ENCODE measurements at regions not wholly inside any gene's neighbourhood (a gene's known extent, or its start where the extent isn't known, plus 50 kb on each side); places are given as distances from the start of the nearest gene placed in this dataset.

DNA sequence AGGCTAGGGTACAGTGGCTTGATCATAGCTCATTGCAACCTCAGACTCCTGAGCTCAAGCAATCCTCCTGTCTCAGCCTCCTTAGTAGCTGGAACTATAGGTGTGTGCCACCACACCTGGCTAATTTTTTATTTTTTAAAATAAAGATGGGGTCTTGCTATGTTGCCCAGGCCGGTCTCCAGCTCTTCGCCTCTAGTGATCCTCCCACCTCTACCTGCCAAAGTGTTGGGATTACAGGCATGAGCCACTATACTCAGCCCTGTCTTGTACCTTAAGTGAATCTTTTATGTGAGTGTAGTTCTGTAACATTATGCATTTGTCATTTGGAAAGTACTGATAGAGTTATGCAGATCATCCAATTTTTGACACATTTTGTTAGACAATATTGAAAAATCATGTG lies 66.9 kb upstream of the C15orf39 start:
- DNase-seq (ENCODE audit: low read depth) = no peak

DNA sequence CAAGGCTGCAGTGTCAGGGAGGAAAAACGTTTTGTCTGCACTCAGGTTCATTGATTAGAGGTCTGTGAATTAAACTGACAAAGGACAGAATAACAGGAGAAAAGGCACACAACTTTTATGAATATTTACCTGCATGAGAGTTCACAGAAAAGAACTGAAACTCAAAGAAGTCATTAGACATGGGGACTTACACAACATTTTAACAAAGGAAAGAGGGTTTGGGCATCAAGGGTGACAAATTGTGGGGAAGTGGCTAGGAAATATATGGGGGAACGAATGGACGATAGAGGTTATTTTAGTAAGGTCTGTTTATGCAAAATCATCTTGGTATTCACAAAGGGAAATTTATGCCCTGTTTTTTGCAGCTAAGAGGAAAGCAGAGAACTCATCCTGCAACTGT lies 65.6 kb upstream of the C15orf39 start:
- no peak for DNase-seq (ENCODE audit: low read depth)

DNA sequence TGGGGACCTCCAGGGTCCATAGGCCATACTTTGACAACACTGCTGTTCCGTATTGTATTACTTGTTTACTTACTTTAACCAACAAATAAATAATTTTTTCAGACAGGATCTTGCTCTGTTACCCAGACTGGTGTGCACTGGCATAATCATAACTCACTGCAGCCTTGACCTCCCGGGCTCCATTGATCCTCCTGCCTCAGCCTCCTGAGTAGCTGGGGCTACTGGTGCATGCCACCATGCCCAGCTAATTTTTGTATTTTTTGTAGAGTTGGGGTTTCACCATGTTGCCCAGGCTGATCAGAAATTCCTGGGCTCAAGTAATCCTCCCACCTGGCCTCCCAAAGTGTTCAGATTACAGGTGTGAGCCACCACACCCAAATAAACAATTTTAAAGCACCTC lies 64.9 kb upstream of the C15orf39 start:
- no peak for DNase-seq (ENCODE audit: low read depth)

DNA sequence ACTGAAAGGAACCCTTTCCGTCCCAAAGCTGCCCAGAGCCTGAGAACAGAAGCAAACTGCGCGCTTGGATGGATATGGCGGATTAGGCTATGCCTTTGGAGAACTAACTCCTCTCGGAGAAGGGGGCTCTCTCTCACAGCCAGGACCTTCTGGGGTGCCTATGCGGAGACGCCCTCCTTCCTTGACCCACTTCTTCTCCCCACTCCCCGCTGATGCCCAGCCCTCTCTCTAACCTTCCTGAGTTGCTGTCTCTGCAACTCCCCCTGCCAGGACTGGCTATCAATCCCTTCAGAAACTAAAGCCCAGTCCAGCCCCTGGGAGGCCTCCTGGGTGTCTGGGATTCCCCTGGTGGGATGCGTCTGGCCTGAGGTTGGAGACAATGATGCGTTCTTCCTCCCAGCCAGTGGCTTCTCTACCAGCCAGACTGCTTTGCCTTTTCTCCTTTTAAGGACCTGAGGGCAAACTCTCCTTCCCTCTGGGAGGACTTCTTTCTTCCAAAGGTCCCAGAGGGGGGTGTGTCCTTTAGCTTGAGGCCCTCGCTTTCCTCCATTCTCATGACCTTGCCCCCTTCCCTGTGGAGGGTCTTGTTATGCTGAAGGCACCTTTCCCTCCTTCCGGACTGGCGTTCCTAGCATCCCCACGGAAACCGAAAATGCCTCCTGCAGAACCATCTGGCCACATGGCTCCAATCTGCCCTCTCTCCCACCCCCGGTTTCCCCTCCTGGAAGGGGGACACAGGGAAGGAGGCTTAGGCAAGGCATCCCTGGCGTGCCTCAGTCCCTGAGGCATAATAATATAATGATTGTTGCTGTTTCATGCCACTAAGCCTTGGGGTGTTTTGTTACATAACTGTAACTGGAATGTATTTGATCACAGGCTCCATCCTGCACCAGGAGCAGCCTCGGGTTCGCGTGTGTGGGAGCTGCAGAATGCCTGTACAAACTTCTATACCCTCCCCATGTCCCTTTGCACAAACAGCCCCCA lies 63.4 kb upstream of the C15orf39 start:
- DNase-seq (ENCODE audit: low read depth) = no peak

DNA sequence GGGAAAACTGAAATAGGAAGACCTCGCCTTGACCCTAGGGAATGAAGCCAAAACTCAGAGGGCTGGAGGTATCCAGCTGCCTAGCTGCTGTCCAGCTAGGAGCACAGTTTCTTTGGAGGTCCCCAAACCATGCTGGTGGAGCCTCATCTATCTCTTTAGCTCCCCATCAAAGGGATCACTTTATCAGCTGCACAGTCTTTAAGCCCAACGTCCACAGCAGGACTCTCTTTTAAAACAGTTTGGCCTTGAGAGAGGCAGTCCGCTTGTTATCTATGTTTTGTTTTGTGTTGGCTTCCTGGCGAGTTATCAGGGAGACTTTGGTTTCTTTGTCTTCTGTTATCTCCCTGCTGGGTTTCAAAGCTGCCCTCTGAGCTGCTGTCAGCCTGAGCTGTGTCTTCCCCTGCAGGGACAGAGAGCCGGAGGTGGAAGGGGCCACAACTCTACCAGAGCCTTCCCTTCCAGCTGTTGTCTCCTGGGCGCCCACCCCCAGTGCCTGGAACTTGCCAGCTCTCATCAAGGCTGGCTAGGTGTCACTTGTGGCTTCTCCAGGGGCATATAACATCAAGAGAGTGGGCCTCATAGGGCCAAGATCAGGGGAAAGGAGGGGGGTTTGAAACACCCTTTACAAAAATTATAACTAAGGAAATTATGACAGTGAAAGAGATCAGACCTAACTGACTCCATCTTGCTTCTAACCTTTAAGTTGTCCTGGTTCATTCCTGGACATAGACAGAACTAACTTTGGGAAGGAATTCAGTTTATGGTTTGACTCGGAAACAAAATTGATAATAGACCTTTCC lies 61.4 kb upstream of the C15orf39 start:
- no peak for DNase-seq (ENCODE audit: low read depth)

DNA sequence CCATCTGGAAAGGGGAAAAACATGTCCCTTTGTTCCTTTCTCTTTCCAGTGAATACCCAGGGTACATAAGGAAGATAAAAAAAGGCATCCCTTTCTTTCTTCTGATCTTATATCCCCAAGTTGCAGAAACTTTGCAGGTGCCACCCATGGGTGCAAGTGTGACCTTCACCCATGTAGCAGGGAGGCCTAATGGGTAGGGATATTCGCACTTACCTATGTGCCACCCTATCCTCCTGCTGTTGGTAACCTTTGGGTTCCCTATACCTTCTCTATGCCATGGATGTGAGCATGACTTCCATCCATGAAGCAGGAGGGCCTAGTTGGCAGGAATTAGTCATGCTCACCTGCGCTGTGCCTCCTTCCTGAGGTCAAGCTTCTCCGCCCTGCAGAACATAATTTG lies 59.2 kb upstream of the C15orf39 start:
- DNase-seq (ENCODE audit: low read depth) = no peak

DNA sequence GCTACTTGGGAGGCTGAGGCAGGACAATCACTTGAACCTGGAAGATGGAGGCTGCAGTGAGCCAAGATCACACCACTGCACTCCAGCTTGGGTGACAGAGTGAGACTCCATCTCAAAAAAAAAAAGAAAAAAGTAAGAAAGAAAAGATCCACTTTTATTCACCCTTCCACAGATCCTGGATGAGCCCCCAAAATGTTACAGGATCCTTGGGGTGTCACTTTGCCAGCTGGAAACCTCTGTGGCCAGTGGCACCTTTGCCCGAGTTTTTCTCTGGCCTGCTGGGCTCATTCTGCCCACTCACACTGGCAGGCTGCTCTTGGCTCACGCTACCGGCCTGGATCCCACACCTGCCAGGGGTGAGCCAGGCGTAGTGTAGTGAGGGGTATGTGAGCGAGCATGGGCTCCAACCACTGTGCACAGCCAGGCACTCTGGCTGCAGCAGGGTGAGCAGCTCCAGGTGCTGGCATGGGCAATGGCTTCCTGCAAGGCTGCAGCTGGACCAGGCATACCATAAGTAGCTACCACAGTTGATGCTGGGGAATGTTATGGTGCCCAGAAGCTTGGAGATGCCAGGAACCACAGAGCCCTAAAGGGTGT lies 57.8 kb upstream of the C15orf39 start:
- DNase-seq (ENCODE audit: low read depth) = no peak

DNA sequence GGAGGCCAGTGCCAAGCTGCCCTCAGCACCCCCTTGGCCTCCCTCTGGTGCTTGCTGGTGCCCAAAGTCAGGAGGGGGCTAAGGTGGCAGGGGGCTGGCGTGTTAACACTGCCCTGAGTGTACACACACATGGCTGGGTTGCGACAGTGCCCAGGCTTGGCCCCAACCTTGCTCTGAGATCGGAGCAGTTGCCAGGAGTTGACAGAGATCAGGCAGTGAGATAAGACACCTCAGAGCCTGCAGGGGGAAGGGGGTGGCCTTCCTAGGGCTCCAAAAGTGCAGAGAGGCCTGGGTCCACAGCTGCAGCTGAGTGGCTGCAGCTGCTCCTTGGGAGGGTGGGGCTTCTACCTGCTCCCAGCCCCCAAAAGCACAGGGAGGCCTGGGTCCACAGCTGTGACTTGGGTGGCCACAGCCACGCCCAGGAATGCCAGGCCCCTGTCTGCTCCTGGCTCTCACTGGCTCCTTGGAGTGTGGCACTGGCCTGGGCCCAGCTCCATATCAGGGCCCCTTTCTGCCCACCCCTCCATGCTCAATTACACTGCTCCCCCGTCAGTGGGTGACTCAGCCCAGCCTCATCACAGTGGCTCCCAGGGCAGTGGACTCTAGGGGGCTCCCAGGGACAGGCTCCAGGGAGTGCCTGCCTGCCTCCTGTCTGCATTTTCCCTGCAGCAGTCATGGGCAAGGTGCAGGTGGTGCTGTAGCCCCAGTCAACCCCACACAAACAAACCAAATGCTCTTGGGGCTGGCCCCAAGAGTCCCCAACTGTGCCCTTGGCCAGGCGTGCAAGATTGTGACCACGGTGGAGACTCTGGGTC lies 56.4 kb upstream of the C15orf39 start:
- no peak for DNase-seq (ENCODE audit: low read depth)

DNA sequence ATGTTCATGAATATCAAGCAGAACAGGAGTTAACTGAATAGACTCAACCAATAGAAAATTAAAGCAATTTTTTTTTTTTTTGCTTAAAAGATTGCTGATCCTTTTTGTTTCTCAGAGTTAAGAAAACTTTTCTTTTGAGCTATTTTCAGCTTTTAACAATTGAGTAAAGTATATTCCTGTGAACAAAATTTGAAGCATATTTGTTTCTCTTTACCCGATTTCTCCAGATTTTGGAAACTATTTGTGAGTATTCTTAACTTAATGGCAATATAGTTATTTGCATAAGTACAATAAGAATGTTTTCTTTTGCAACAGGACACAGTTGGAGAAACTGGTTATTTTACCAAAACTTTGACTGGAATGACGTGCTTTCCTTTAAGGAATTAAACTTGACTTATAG lies 53.4 kb upstream of the C15orf39 start:
- DNase-seq (ENCODE audit: low read depth) = no peak

DNA sequence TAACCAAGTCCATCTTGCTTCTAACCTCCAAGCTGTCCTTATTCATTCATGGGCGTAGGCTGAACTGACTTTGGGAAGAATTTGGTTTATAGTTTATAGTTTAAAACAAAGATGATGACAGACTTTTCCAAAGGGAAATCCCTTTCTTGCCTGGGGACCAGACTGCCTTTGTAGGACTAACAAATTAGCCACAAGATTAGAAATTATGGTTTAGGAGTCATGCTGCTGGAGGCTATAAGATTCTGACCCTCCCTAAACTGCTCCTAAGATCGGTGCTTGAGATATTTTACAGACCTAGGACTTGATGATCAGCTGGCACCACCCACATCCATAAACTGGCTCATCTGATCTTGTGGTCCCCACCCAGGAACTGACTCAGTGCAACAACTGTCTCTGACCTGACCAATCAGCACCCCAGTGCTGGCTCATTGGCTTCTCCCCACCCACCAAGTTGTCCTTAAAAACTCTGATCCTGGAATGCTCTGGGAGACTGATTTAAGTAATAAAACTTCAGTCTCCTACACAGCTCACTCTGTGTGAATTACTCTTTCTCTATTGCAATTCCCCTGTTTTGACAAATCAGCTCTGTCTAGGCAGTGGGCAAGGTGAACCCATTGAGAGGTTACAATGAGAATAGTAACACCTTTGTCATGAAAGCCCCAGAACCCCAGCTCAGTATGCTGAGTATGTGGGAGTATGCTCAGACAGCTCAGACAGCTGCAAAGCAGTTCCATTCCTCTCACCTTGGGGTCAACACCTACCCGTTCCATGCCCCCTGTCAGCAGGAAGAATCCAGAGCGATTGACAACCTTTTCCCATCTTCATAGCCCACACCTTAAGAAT lies 51.6 kb upstream of the C15orf39 start:
- no peak for DNase-seq (ENCODE audit: low read depth)

DNA sequence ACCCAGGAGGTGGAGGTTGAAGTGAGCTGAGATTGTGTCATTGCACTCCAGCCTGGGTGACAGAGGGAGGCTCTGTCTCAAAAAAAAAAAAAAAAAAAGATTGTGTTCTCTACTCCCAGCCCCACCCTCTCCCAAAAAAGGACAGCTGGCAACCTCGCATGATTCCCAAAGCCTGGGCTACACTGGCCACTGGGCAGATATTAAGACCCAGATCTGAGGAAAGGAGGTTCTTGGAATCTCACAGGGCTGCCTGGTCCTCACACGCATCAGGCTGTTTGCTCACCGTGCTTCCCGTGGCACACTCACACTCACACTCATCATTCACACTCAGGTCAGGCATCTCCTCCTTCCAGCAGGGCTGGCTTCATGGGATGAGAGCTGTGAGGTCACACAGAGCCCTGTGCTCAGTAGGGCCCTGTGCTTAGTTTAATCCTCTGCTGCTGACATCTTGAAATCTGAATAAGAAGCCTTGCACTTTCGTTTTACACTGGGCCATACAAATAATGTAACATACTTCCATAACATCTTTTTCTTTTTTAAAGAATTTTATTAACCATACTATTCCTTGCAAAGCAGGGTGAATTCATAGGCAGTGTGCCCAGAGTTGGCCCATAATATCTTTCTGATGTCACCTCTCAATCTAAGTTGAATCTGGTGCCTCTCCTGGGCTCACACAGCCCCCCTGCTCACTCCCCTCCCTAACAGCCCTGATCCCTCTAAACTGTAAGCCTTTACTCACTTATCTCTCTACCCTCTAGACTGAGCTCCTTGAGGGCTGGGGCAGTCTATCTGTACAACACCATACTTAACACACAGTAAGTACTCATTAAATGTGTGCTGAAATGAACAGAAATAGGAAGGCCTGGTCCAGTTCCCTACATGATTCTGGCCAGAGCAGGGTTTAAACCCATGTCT lies 50.2 kb upstream of the C15orf39 start:
- DNase-seq (ENCODE audit: low read depth) = no peak
